BLaER1 treated with 17β-estradiol and CSF1 and Interleukin-3, amounts not matched to agents 10 nM and 100 nM (cell line): ENCODE measurements at regions not wholly inside any gene's neighbourhood (a gene's known extent, or its start where the extent isn't known, plus 50 kb on each side); places are given as distances from the start of the nearest gene placed in this dataset.
A peak's percentile ranks its signal among the peaks of the same experiment; 100 is the strongest.

Experiments used
- H3K27ac ChIP-seq, 11 experiments: shearing (Covaris generic); formaldehyde crosslinking; 2 replicates each; pipeline ENCODE4 v1.8.1; 2022
- H3K27me3 ChIP-seq, 11 experiments: shearing (Covaris generic); formaldehyde crosslinking; 2 replicates each; pipeline ENCODE4 v1.8.1; 2022
- H3K36me3 ChIP-seq, 11 experiments: shearing (Covaris generic); formaldehyde crosslinking; 2 replicates each; pipeline ENCODE4 v1.8.1; 2022
- H3K4me1 ChIP-seq, 10 experiments: shearing (Covaris generic); formaldehyde crosslinking; 2 replicates each; pipeline ENCODE4 v1.8.1; 2022
- H3K4me2 ChIP-seq, 11 experiments: shearing (Covaris generic); formaldehyde crosslinking; 2 replicates each; pipeline ENCODE4 v1.8.1; 2022
- H3K4me3 ChIP-seq, 10 experiments: shearing (Covaris generic); formaldehyde crosslinking; 2 replicates each; pipeline ENCODE4 v1.8.1; 2022
- H3K9ac ChIP-seq, 11 experiments: shearing (Covaris generic); formaldehyde crosslinking; 2 replicates each; pipeline ENCODE4 v1.8.1; 2022
- H3K9me3 ChIP-seq, 11 experiments: shearing (Covaris generic); formaldehyde crosslinking; replicated peaks in 1 of 11; 2 replicates each; pipeline ENCODE4 v1.8.1; 2022
- H4K20me1 ChIP-seq, 11 experiments: shearing (Covaris generic); formaldehyde crosslinking; 2 replicates each; pipeline ENCODE4 v1.8.1; 2022
- Cebpa-rat ChIP-seq, 11 experiments: shearing (Covaris generic); IDR thresholded peaks; 2 replicates each; pipeline ENCODE4 v1.8.1; 2022

DNA sequence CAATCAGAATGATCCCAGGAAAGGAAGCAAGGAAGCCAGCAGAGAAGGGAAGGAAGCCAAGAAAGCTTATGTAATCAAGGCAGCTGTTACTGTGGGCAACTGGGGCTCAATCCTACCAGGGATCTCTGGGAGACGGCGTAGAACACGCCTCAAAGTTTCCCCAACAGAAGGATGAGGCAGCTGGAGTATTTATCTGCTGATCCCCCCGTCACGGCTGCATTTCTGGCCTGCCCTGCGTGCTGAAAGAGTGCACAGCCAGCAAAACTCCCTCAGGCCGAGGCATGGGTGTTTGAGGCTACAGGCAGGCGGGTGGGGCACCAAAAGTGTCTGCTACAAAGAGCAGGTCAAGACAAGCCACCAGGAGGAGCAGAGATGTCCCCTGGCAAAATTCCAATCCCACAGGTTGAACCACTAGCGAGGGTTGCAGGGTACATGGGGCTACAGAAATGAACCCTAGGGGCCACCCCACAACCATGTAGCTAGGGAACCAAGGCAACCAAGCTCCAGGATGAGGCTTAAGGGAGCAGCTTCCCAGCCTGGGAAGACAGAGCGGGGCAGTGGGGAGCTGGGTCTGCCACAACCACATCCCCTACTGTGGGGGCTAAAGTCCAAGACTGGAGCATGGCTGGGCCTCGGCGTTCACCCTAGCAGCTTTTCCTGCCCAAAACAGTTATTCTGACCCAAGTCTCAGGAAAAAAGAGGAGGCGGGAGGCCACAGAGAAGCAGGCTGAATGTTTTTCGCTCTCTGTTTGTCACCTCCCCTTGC, 113.4 kb downstream of the BCOR start:
- Histone ChIP-seq H3K27me3 (no peaks in the 10 kb centered on the region), H3K4me2 (peak overlapping the region in 2 of 11 experiments; percentile 15 to 23; a peak in 2 of 22 replicates), H3K9me3 (no peaks in the 10 kb centered on the region), H3K9ac (no peak overlapping the region), H3K36me3 (no peaks in the 10 kb centered on the region), H3K27ac (no peak overlapping the region), H3K4me1 (peaks cover 0 to 15% (median 2%) of the 10 kb centered on the region in 10 experiments; a peak in 8 of 20 replicates), H3K4me3 (no peak overlapping the region), H4K20me1 (no peaks in the 10 kb centered on the region)
- TF ChIP-seq Cebpa-rat (IDR thresholded peaks at IDR 0.05) = no peak

DNA sequence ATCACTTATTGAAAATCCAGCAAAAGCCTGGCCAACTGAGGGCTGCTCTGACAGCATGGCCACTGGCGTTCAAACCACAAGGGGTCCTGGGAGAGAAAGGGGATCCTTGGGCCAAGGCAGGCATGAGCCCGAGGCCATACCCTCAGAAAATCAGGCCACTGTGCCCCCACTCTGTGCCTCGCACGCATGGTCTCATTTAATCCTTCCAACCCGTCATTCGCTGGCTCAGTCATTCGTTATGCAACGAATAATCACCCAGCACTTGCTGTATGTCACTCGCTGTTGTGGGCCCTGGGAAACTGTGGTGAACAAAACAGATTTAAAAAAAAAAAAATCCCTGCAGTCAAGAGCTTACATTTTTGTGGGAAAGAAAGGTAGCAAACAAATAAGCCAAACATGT, 112.7 kb downstream of the BCOR start:
- no peak overlapping the region for H3K4me2 ChIP-seq
- no peaks in the 10 kb centered on the region for H3K9me3 ChIP-seq
- no peaks in the 10 kb centered on the region for H3K36me3 ChIP-seq
- no peak overlapping the region for H3K27ac ChIP-seq
- H3K4me1 ChIP-seq = peaks cover 0 to 15% (median 2%) of the 10 kb centered on the region in 10 experiments; a peak in 8 of 20 replicates
- H3K9ac ChIP-seq = no peak overlapping the region
- H3K27me3 ChIP-seq = no peaks in the 10 kb centered on the region
- no peaks in the 10 kb centered on the region for H4K20me1 ChIP-seq
- no peak overlapping the region for H3K4me3 ChIP-seq
- TF ChIP-seq Cebpa-rat (IDR thresholded peaks at IDR 0.05) = no peak

DNA sequence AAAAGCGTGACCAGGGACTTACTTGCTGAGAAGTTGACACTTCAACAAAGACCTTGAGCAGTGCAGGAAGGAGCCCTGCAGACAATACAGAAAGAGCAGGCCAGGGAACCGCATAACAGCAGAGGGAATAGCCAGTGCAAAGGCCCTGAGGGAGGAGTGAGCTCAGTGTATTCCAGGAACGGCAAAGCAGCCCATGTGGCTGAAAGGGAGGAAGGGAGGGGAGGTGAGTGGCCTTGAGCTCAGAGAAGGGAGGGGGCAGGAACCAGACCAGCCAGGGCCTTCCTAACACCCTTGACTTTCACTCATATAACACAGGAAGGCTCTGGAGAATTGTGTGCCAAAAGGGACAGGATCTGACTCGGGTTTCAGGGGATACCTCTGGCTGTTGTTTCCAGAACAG, 112.2 kb downstream of the BCOR start:
- Histone ChIP-seq H3K4me3 (no peak overlapping the region), H3K4me2 (no peak overlapping the region), H3K9me3 (no peaks in the 10 kb centered on the region), H3K27me3 (no peaks in the 10 kb centered on the region), H4K20me1 (no peaks in the 10 kb centered on the region), H3K27ac (no peak overlapping the region), H3K9ac (no peak overlapping the region), H3K4me1 (peaks cover 0 to 14% (median 2%) of the 10 kb centered on the region in 10 experiments; a peak in 8 of 20 replicates), H3K36me3 (no peaks in the 10 kb centered on the region)
- TF ChIP-seq Cebpa-rat (IDR thresholded peaks at IDR 0.05) = no peak

DNA sequence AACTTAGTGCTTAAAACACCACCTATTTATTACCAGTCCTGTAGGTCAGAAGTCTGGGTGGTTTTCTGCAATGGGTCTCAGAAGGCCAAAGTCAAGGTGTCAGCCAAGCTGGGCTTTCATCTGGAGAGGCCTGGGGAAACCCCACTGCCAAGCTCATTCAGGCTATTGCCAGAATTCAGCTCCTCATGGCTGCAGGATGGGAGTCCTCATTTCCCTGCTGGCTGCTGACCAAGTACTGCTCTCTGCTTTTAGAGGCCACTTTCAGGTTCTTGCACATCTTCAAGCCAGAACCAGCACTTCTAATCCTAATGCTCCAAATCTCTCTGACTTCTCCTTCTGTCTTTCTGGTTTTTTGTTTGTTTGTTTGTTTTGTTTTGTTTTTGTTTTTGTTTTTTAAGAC, 109.3 kb downstream of the BCOR start:
- H3K4me1 ChIP-seq = peaks cover 0 to 7% (median 0%) of the 10 kb centered on the region in 10 experiments; a peak in 4 of 20 replicates
- TF ChIP-seq Cebpa-rat (IDR thresholded peaks at IDR 0.05) = no peak
- H4K20me1 ChIP-seq = no peaks in the 10 kb centered on the region
- no peak overlapping the region for H3K9ac ChIP-seq
- no peak overlapping the region for H3K4me2 ChIP-seq
- H3K9me3 ChIP-seq = no peaks in the 10 kb centered on the region
- H3K27me3 ChIP-seq = no peaks in the 10 kb centered on the region
- H3K27ac ChIP-seq = no peak overlapping the region
- H3K4me3 ChIP-seq = no peak overlapping the region
- no peaks in the 10 kb centered on the region for H3K36me3 ChIP-seq

DNA sequence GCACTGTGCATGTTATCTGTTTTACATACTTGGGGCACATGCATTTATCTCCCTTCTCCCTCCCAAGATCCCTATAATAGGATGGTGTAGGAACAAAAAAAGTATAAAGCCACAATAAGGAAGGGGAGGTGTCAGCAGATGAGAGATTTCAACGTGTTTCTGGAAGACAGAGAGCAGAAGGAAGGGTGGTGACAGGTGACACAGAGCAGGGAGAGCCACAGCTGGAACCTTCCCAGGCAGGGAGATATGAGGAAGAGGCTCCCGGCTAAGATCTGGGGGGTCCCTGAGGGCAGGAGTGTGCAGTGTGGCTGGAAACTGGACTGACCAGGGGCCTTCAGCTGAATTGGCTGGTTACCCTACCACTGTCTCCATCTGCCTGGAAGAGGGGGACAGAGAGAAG, 107.4 kb downstream of the BCOR start:
- no peak for TF ChIP-seq Cebpa-rat (IDR thresholded peaks at IDR 0.05)
- Histone ChIP-seq H4K20me1 (no peaks in the 10 kb centered on the region), H3K9me3 (no peaks in the 10 kb centered on the region), H3K27me3 (no peaks in the 10 kb centered on the region), H3K27ac (no peak overlapping the region), H3K36me3 (no peaks in the 10 kb centered on the region), H3K4me3 (no peak overlapping the region), H3K4me2 (no peak overlapping the region), H3K4me1 (no peaks in the 10 kb centered on the region), H3K9ac (no peak overlapping the region)

DNA sequence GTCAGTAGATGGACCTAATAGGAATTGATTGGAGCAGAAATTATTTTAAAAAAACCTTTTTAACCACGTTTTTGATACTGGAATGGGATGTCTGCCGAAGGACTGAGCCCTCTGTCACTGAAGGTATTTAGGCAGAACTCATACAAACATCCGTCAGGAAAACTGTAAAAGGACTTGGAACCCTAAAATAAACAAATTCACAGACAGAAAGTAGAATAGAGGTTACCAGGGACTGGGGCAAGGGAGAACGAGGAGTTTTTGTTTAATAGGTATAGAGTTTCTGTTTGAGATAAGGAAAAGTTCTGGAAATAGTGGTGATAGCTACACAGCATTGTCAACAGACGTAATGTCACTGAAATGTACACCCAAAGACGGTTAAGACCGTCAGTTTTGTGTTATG, 105.5 kb downstream of the BCOR start:
- no peaks in the 10 kb centered on the region for H3K9me3 ChIP-seq
- no peaks in the 10 kb centered on the region for H3K27me3 ChIP-seq
- no peaks in the 10 kb centered on the region for H4K20me1 ChIP-seq
- H3K4me3 ChIP-seq = no peak overlapping the region
- no peak overlapping the region for H3K27ac ChIP-seq
- H3K4me1 ChIP-seq = no peaks in the 10 kb centered on the region
- no peak for TF ChIP-seq Cebpa-rat (IDR thresholded peaks at IDR 0.05)
- no peak overlapping the region for H3K9ac ChIP-seq
- no peaks in the 10 kb centered on the region for H3K36me3 ChIP-seq
- H3K4me2 ChIP-seq = no peak overlapping the region

DNA sequence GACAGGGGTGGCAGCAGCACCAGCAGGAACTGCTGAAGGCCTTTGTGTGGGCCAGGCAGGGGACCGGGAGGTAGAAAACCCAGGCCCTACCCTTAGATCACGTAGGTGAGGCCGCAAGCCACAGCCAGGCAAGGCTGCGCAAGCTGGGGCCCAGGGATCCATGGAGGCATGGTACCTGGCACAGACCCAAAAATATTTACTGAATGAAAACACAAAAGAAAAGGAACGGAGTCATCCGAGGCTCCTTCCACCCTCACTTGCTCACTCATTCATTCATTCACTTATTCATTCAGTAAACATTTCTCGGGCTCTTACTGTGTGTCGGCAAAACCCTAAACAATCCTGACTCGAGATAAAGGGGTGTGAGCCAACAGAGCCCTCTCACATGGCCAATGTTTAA, 102.3 kb downstream of the BCOR start:
- Histone ChIP-seq H3K4me3 (no peak overlapping the region), H4K20me1 (no peaks in the 10 kb centered on the region), H3K9ac (no peak overlapping the region), H3K4me1 (no peaks in the 10 kb centered on the region), H3K36me3 (no peaks in the 10 kb centered on the region), H3K4me2 (no peak overlapping the region), H3K27ac (no peak overlapping the region), H3K27me3 (no peaks in the 10 kb centered on the region), H3K9me3 (no peaks in the 10 kb centered on the region)
- TF ChIP-seq Cebpa-rat (IDR thresholded peaks at IDR 0.05) = no peak

DNA sequence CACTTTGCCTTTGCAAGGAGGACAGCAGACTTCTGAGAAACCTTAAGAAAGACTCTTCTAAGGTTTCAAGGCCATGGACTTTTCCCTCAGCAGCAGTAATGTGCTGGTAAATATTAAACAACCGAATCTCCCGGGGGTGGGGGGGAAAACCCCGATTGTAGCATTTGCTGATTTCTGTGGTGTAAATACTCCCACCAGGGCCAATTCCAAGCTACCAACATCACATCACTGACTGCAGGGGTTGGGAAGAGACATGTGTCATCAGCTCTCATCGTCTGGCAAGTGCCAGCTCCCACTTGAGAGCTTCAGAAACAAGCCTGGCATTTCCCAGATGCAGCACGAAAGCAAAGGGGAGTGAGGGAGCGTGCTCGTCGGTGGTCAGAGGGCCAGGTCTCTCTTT, 101.2 kb downstream of the BCOR start:
- Histone ChIP-seq H3K9me3 (no peaks in the 10 kb centered on the region), H3K9ac (no peak overlapping the region), H3K27me3 (no peaks in the 10 kb centered on the region; a peak in 1 of 22 replicates), H3K27ac (no peak overlapping the region), H3K4me3 (no peak overlapping the region), H3K36me3 (no peaks in the 10 kb centered on the region), H4K20me1 (no peaks in the 10 kb centered on the region), H3K4me1 (no peaks in the 10 kb centered on the region), H3K4me2 (no peak overlapping the region)
- no peak for TF ChIP-seq Cebpa-rat (IDR thresholded peaks at IDR 0.05)

DNA sequence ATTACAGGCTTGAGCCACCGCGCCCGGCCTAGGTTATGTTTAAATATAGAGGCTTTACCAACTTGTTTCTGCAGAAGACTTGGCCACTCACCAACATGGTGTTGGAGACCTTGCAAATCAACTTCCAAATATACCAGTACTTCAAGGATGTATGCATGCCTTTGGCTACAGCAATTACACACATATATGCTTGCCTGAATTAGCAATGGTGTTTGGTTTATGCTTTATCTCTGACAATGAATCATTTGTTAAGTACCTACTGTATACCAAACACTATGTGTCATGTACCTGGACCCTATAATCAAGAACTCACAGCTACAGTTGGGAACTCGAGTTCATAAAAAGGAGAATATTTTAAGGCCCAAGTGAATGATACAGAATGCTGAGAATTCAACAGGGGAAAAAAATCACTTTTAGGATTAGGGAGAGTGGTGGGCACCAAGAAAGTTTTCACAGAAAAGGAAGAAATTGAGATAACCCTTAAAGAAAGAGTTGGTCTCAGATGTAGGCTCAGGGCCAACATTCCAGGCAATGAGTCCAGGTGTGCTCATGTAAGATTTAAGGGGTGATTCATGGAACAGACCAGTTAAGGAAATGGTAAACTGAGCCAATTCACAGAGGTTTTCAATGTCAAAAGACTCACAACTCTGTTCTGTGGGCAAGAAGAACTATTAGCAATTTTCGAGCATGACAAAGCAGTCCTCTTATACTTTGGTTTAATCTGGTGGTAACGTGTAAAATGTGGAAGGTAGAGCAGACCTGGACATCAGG, 98.9 kb downstream of the BCOR start:
- H4K20me1 ChIP-seq = no peaks in the 10 kb centered on the region
- H3K4me1 ChIP-seq = peaks cover 5 to 15% (median 14%) of the 10 kb centered on the region in 10 experiments; a peak in 16 of 20 replicates
- H3K36me3 ChIP-seq = no peaks in the 10 kb centered on the region
- H3K4me3 ChIP-seq = no peak overlapping the region
- H3K27ac ChIP-seq = no peak overlapping the region
- H3K27me3 ChIP-seq = peaks cover under 1 to 9% (median 5%) of the 10 kb centered on the region in 11 experiments; a peak in 20 of 22 replicates
- H3K9ac ChIP-seq = no peak overlapping the region
- no peaks in the 10 kb centered on the region for H3K9me3 ChIP-seq
- no peak overlapping the region for H3K4me2 ChIP-seq
- TF ChIP-seq Cebpa-rat (IDR thresholded peaks at IDR 0.05) = no peak
